Central memory CD8-positive, alpha-beta T cell (primary cell): ENCODE measurements at regions not wholly inside any gene's neighbourhood (a gene's known extent, or its start where the extent isn't known, plus 50 kb on each side); places are given as distances from the start of the nearest gene placed in this dataset.
A peak's percentile ranks its signal among the peaks of the same experiment; 100 is the strongest.

Source experiments
- ATAC-seq: fragments of 150-1000 bp; cut with Tn5 transposase; replicated peaks from 2 replicates; pipeline ENCODE4 v1.10.0; 2022; ENCODE audit warnings: mild to moderate bottlenecking, moderate FRiP score, moderate number of reproducible peaks; ENCODE audit not compliant: poor library complexity, severe bottlenecking; ENCODE audit errors: extremely low read depth
- DNase-seq, 2 donors: peaks; one replicate each; pipeline ENCODE4 v3.0.0; 2021; ENCODE audit warnings: low spot score in 2 of 2
- H3K27ac Mint-ChIP-seq: one replicate; pipeline ENCODE4 v1.8.0; 2022; ENCODE audit warnings: low read depth, mild to moderate bottlenecking, moderate library complexity, mixed read lengths
- H3K27me3 Mint-ChIP-seq: one replicate; pipeline ENCODE4 v1.8.0; 2022; ENCODE audit warnings: mixed read lengths
- H3K36me3 Mint-ChIP-seq: one replicate; pipeline ENCODE4 v1.8.0; 2022; ENCODE audit warnings: mild to moderate bottlenecking, moderate library complexity, mixed read lengths; ENCODE audit not compliant: insufficient read depth
- H3K4me1 Mint-ChIP-seq: one replicate; pipeline ENCODE4 v1.8.0; 2022; ENCODE audit warnings: mixed read lengths
- H3K4me3 Mint-ChIP-seq: one replicate; pipeline ENCODE4 v1.8.0; 2022; ENCODE audit warnings: mild to moderate bottlenecking, moderate library complexity, mixed read lengths
- H3K9me3 Mint-ChIP-seq: one replicate; pipeline ENCODE4 v1.8.0; 2022; ENCODE audit warnings: mixed read lengths

GRCh38 chr5:12323637-12324229 lies 419.5 kb upstream of the CTNND2 start:
- no peaks in the 10 kb centered on the region for H3K36me3 Mint-ChIP-seq
- no peak overlapping the region for H3K4me3 Mint-ChIP-seq
- peaks cover 9% of the 10 kb centered on the region for H3K9me3 Mint-ChIP-seq
- ATAC-seq (no peak), DNase-seq (no peak)
- H3K27me3 Mint-ChIP-seq, result no peaks in the 10 kb centered on the region
- H3K4me1 Mint-ChIP-seq, result no peaks in the 10 kb centered on the region
- no peak overlapping the region for H3K27ac Mint-ChIP-seq

DNA sequence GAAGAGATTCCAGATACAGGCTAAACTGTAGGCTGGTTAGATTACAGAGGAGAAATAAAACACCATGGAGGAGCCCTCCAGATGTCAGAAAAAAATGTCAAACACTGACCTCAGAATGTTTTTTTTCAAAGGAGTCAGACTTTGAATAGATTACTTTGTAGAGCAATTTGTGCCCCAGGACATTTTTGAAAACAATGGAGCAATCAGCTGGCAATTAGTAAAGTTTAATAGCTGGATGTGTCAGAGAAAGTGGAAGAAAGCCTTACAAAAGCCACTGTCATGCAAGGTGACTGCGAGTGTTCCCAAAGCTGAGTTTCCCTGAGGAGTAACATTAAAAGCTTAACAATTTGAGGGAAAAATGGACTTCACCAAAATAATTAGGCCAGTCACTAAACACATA lies 417.8 kb upstream of the CTNND2 start:
- Mint-ChIP-seq H3K27me3 (no peaks in the 10 kb centered on the region), H3K27ac (no peak overlapping the region), H3K36me3 (no peaks in the 10 kb centered on the region), H3K9me3 (peaks cover 8% of the 10 kb centered on the region), H3K4me3 (no peak overlapping the region), H3K4me1 (no peaks in the 10 kb centered on the region)
- ATAC-seq, result no peak
- DNase-seq, result no peak

- no peak for ATAC-seq
- no peaks in the 10 kb centered on the region for H3K9me3 Mint-ChIP-seq
- H3K4me3 Mint-ChIP-seq, result no peak overlapping the region
- no peak for DNase-seq
- no peaks in the 10 kb centered on the region for H3K4me1 Mint-ChIP-seq
- H3K27me3 Mint-ChIP-seq, result no peaks in the 10 kb centered on the region
- no peaks in the 10 kb centered on the region for H3K36me3 Mint-ChIP-seq
- H3K27ac Mint-ChIP-seq, result no peak overlapping the region
Observed at GRCh38 chr5:12320331-12320730, 416.1 kb upstream of the CTNND2 start.

- no peak overlapping the region for H3K4me3 Mint-ChIP-seq
- no peak overlapping the region for H3K27ac Mint-ChIP-seq
- H3K36me3 Mint-ChIP-seq, result no peaks in the 10 kb centered on the region
- H3K9me3 Mint-ChIP-seq, result peaks cover 5% of the 10 kb centered on the region
- ATAC-seq (no peak), DNase-seq (no peak)
- no peaks in the 10 kb centered on the region for H3K4me1 Mint-ChIP-seq
- no peaks in the 10 kb centered on the region for H3K27me3 Mint-ChIP-seq
Observed at GRCh38 chr5:12316812-12317211, 412.6 kb upstream of the CTNND2 start.

GRCh38 chr5:12315461-12315860 lies 411.2 kb upstream of the CTNND2 start:
- Mint-ChIP-seq H3K27ac (no peak overlapping the region), H3K36me3 (no peaks in the 10 kb centered on the region), H3K9me3 (peaks cover 5% of the 10 kb centered on the region), H3K27me3 (no peaks in the 10 kb centered on the region), H3K4me3 (no peak overlapping the region), H3K4me1 (no peaks in the 10 kb centered on the region)
- DNase-seq (no peak), ATAC-seq (no peak)

GRCh38 chr5:12313602-12314001 lies 409.4 kb upstream of the CTNND2 start:
- DNase-seq (no peak), ATAC-seq (no peak)
- no peaks in the 10 kb centered on the region for H3K36me3 Mint-ChIP-seq
- H3K4me1 Mint-ChIP-seq, result no peaks in the 10 kb centered on the region
- H3K9me3 Mint-ChIP-seq, result peaks cover 12% of the 10 kb centered on the region
- H3K27me3 Mint-ChIP-seq, result no peaks in the 10 kb centered on the region
- no peak overlapping the region for H3K4me3 Mint-ChIP-seq
- no peak overlapping the region for H3K27ac Mint-ChIP-seq

DNA sequence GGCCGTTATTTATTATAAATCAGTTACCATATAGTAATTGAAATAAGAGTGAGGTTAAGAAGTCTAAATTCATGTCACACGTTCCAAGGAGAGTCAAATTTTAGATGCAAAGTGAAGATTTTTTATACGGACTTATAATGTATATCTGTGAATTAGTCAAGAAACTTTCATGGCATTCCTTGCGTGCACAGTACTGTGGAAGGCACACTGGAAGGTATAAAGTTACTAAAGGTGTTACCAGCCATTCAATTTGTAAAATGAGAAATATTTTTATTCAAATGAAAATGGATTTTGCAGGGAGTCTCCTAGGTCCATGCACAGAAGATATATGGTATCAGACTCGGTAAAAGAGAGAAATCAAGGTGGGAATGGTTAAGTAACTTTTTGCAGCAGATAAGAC lies 408.1 kb upstream of the CTNND2 start:
- ATAC-seq, result no peak
- H3K27ac Mint-ChIP-seq, result no peak overlapping the region
- H3K9me3 Mint-ChIP-seq, result peaks cover 12% of the 10 kb centered on the region
- no peaks in the 10 kb centered on the region for H3K4me1 Mint-ChIP-seq
- no peaks in the 10 kb centered on the region for H3K36me3 Mint-ChIP-seq
- DNase-seq, result no peak
- H3K27me3 Mint-ChIP-seq, result no peaks in the 10 kb centered on the region
- H3K4me3 Mint-ChIP-seq, result no peak overlapping the region

DNA sequence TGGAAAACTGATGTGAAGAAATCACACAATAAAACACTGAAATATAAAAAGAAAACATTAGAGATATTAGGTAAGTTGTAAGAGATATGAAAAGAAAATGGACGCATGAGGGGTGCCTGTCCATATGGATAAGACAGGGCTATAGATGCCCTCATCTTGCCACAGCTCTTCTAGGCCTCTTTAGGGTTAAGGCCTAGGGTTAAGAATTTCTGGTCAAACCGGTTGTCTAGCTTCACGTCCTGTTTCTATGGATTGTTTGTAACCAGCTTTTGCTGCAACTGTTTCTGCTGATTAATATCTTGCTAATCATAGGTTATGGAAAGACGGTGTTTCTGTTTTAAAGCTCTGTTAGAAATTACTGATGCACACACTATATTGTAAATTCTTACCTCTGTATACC lies 389.9 kb upstream of the CTNND2 start:
- ATAC-seq (no peak), DNase-seq (no peak)
- no peaks in the 10 kb centered on the region for H3K36me3 Mint-ChIP-seq
- no peak overlapping the region for H3K27ac Mint-ChIP-seq
- H3K9me3 Mint-ChIP-seq, result peaks cover 12% of the 10 kb centered on the region
- no peaks in the 10 kb centered on the region for H3K4me1 Mint-ChIP-seq
- no peak overlapping the region for H3K4me3 Mint-ChIP-seq
- H3K27me3 Mint-ChIP-seq, result no peaks in the 10 kb centered on the region

DNA sequence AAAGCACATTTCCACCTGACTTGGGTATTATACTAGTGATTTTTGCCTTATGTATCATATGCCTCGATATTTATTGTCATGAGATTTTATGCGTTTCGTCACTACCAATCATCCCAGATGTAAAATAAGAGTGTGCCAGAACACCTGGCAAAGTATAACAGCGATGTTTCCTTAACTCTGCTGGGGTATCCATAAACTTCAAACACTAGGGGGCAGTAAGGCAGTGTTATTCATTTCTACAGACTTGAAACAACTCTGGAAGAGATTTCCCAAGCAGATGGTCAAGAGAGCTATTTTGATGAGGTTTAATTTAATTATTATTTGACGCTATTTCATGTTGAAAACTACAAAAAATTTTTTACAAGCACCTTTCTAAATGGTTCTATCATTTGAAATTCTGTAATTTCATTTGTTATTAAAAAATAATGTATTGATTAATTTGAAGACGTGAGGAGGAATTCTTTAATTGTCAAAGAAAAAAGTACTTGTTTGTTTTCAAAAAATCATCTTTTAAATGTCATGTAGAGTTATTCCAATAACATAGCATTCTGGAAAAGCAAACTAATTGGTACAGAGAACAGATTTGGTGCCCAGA lies 388.5 kb upstream of the CTNND2 start:
- H3K9me3 Mint-ChIP-seq, result peaks cover 7% of the 10 kb centered on the region
- DNase-seq (no peak), ATAC-seq (no peak)
- H3K27me3 Mint-ChIP-seq, result no peaks in the 10 kb centered on the region
- H3K27ac Mint-ChIP-seq, result no peak overlapping the region
- no peaks in the 10 kb centered on the region for H3K36me3 Mint-ChIP-seq
- no peaks in the 10 kb centered on the region for H3K4me1 Mint-ChIP-seq
- no peak overlapping the region for H3K4me3 Mint-ChIP-seq

- Mint-ChIP-seq H3K4me1 (no peaks in the 10 kb centered on the region), H3K36me3 (no peaks in the 10 kb centered on the region), H3K27ac (no peak overlapping the region), H3K4me3 (no peak overlapping the region), H3K9me3 (peaks cover 14% of the 10 kb centered on the region), H3K27me3 (no peaks in the 10 kb centered on the region)
- no peak for ATAC-seq
- DNase-seq, result no peak
Observed at GRCh38 chr5:12284604-12285003, 380.4 kb upstream of the CTNND2 start.

DNA sequence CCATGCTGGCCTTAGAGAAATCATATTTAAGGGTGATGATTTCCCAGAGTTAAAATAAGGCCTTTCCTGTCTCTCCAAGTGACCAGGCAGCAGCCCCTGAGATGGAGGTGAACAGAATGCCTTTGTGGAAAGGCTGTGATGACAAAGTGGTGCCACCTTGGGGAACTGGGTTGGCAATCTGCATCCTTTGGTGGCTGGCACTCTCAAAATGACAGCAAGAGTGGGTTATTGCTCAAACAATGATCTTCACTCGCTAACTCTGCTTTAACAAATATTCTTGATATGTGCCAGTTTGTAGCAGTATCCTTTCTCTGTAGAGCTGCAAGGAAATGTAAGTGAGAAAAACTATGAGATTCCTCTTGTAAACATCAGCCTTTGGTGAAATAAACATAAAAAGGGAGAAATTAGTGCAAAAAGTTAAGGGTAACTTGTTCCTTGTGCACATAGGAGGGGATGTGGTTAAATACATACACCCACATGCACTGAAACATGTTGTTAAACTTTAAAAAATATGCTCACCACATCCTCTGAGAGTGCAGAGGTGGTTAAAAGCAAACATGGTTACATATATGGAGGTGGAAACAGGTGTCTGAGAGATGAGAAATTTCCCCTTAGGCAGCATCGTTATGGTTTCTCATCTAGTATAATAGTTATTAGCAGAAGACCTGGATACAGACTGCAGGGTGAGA lies 373.4 kb upstream of the CTNND2 start:
- Mint-ChIP-seq H3K36me3 (no peaks in the 10 kb centered on the region), H3K27me3 (no peaks in the 10 kb centered on the region), H3K9me3 (peaks cover 13% of the 10 kb centered on the region), H3K27ac (no peak overlapping the region), H3K4me3 (no peak overlapping the region), H3K4me1 (no peaks in the 10 kb centered on the region)
- ATAC-seq (peak; percentile 36), DNase-seq (no peak)

- Mint-ChIP-seq H3K36me3 (no peaks in the 10 kb centered on the region), H3K27me3 (no peaks in the 10 kb centered on the region), H3K4me3 (no peak overlapping the region), H3K9me3 (peaks cover 13% of the 10 kb centered on the region), H3K27ac (no peak overlapping the region), H3K4me1 (no peaks in the 10 kb centered on the region)
- DNase-seq (no peak), ATAC-seq (no peak)
Observed at GRCh38 chr5:12274236-12274635, 370.0 kb upstream of the CTNND2 start.

DNA sequence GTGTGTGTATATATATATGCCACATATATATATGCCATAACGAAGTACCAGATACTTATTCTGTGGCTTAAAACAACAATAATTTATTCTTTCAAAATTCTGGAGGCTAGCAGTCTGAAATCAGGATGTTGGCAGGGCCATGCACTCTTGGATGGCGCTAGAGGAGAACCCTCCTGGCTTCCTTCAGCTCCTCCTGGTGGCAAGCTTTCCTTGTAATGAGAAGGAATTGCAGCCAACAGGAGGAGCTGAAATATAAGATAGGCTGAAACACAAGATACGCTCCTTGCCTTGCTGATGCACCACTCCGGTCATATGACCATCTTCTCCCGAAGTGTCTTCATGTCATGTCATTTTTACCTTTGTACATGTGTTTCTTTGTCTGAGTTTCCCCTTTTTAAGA lies 368.1 kb upstream of the CTNND2 start:
- no peak overlapping the region for H3K27ac Mint-ChIP-seq
- ATAC-seq (no peak), DNase-seq (no peak)
- H3K4me3 Mint-ChIP-seq, result no peak overlapping the region
- H3K9me3 Mint-ChIP-seq, result peaks cover 15% of the 10 kb centered on the region
- H3K27me3 Mint-ChIP-seq, result no peaks in the 10 kb centered on the region
- no peaks in the 10 kb centered on the region for H3K36me3 Mint-ChIP-seq
- H3K4me1 Mint-ChIP-seq, result no peaks in the 10 kb centered on the region
